Ammon's horn (tissue), 1 donor: ENCODE measurements at regions not wholly inside any gene's neighbourhood (a gene's known extent, or its start where the extent isn't known, plus 50 kb on each side); places are given as distances from the start of the nearest gene placed in this dataset.
A peak's percentile ranks its signal among the peaks of the same experiment; 100 is the strongest.
"Not testable (repeated sequence)": the region's sequence is repeated elsewhere in the genome, so short reads cannot be mapped to it uniquely, and the experiment has no call there.

ENCODE experiments used
- DNase-seq: peaks from one replicate; pipeline ENCODE4 v3.0.0-alpha.2; 2016; ENCODE audit warnings: low spot score

- no peak for DNase-seq
Measured at GRCh38 chr1:172918478-172918877, 132.3 kb downstream of the TNFSF18 start.

GRCh38 chr1:172926070-172926469 lies 124.7 kb downstream of the TNFSF18 start:
- no peak for DNase-seq

GRCh38 chr1:172928412-172928811 lies 122.3 kb downstream of the TNFSF18 start:
- no peak for DNase-seq

- DNase-seq: no peak
Measured at GRCh38 chr1:172929006-172929405, 121.7 kb downstream of the TNFSF18 start.

GRCh38 chr1:172930142-172930541 lies 120.6 kb downstream of the TNFSF18 start:
- DNase-seq: no peak

- no peak for DNase-seq
Measured at GRCh38 chr1:172931340-172931739, 119.4 kb downstream of the TNFSF18 start.

- no peak for DNase-seq
Measured at GRCh38 chr1:172931761-172932160, 119.0 kb downstream of the TNFSF18 start.

GRCh38 chr1:172932981-172933380 lies 117.8 kb downstream of the TNFSF18 start:
- no peak for DNase-seq

- DNase-seq: no peak
Measured at GRCh38 chr1:172934417-172934762, 116.4 kb downstream of the TNFSF18 start.

GRCh38 chr1:172935062-172935592 lies 115.6 kb downstream of the TNFSF18 start:
- DNase-seq: no peak

- DNase-seq: no peak
Measured at GRCh38 chr1:172936088-172936645, 114.6 kb downstream of the TNFSF18 start.

GRCh38 chr1:172938681-172939080 lies 112.1 kb downstream of the TNFSF18 start:
- no peak for DNase-seq

GRCh38 chr1:172939475-172939874 lies 111.3 kb downstream of the TNFSF18 start:
- no peak for DNase-seq

- DNase-seq: no peak
Measured at GRCh38 chr1:172940174-172940855, 110.4 kb downstream of the TNFSF18 start.

GRCh38 chr1:172941471-172941870 lies 109.3 kb downstream of the TNFSF18 start:
- peak; percentile 50 for DNase-seq

GRCh38 chr1:172941945-172942344 lies 108.8 kb downstream of the TNFSF18 start:
- DNase-seq: no peak

- DNase-seq: not testable (repeated sequence)
Measured at GRCh38 chr1:172943138-172943537, 107.6 kb downstream of the TNFSF18 start.

- no peak for DNase-seq
Measured at GRCh38 chr1:172944931-172945330, 105.8 kb downstream of the TNFSF18 start.

- no peak for DNase-seq
Measured at GRCh38 chr1:172946814-172947507, 103.8 kb downstream of the TNFSF18 start.

GRCh38 chr1:172948457-172948856 lies 102.3 kb downstream of the TNFSF18 start:
- DNase-seq: no peak

GRCh38 chr1:172949096-172949495 lies 101.6 kb downstream of the TNFSF18 start:
- DNase-seq: no peak

- DNase-seq: no peak
Measured at GRCh38 chr1:172950528-172950927, 100.2 kb downstream of the TNFSF18 start.

- no peak for DNase-seq
Measured at GRCh38 chr1:172951730-172952365, 98.9 kb downstream of the TNFSF18 start.
